Skeletal muscle tissue (tissue), 3 donors: ENCODE measurements at regions not wholly inside any gene's neighbourhood (a gene's known extent, or its start where the extent isn't known, plus 50 kb on each side); places are given as distances from the start of the nearest gene placed in this dataset.
"Not testable (repeated sequence)": the region's sequence is repeated elsewhere in the genome, so short reads cannot be mapped to it uniquely, and the experiment has no call there.

Source experiments
- H3K27ac ChIP-seq: one replicate; pipeline ENCODE4 v1.7.0; 2013; ENCODE audit warnings: mild to moderate bottlenecking, low read depth, low read length, inconsistent platforms
- H3K27me3 ChIP-seq, 3 donors: one replicate each; pipeline ENCODE4 v1.7.0; 2013; ENCODE audit warnings: low read length in 3 of 3; ENCODE audit not compliant: control insufficient read depth in 3 of 3, insufficient read depth in 3 of 3
- H3K36me3 ChIP-seq, 3 donors: one replicate each; pipeline ENCODE4 v1.7.0; 2013; ENCODE audit warnings: low read length in 3 of 3; ENCODE audit not compliant: control insufficient read depth in 3 of 3, insufficient read depth in 3 of 3
- H3K4me1 ChIP-seq, 3 donors: one replicate each; pipeline ENCODE4 v1.7.0; 2013; ENCODE audit warnings: low read length in 3 of 3, mild to moderate bottlenecking in 3 of 3; ENCODE audit not compliant: control insufficient read depth in 3 of 3, insufficient read depth in 3 of 3
- H3K4me3 ChIP-seq, 3 donors: one replicate each; pipeline ENCODE4 v1.7.0; 2013; ENCODE audit warnings: low read length in 3 of 3
- H3K9ac ChIP-seq, 3 donors: one replicate each; pipeline ENCODE4 v1.7.0; 2013; ENCODE audit warnings: low read length in 3 of 3, mild to moderate bottlenecking in 3 of 3, moderate library complexity in 2 of 3, low read depth in 1 of 3
- H3K9me3 ChIP-seq, 3 donors: one replicate each; pipeline ENCODE4 v1.7.0; 2013; ENCODE audit warnings: low read length in 3 of 3; ENCODE audit not compliant: control insufficient read depth in 3 of 3
- donor health status: Osteomylitis.

- H3K4me1 ChIP-seq, result peaks cover 27 to 48% (median 35%) of the 10 kb centered on the region in 3 donors
- H3K4me3 ChIP-seq, result peak overlapping the region in 1 of 3 donors; percentile 8
- no peaks in the 10 kb centered on the region for H3K36me3 ChIP-seq
- no peaks in the 10 kb centered on the region for H3K9me3 ChIP-seq
- H3K27ac ChIP-seq, result peak overlapping the region; percentile 74
- no peak overlapping the region for H3K9ac ChIP-seq
- no peaks in the 10 kb centered on the region for H3K27me3 ChIP-seq
These were observed 79.2 kb downstream of the C9orf152 start for GRCh38 chr9:110128664-110129329.

- Histone ChIP-seq H3K4me3 (no peak overlapping the region), H3K27ac (no peak overlapping the region), H3K9me3 (no peaks in the 10 kb centered on the region), H3K36me3 (no peaks in the 10 kb centered on the region), H3K4me1 (peaks cover 23 to 42% (median 31%) of the 10 kb centered on the region in 3 donors), H3K27me3 (no peaks in the 10 kb centered on the region), H3K9ac (no peak overlapping the region)
These were observed 78.5 kb downstream of the C9orf152 start for GRCh38 chr9:110129425-110129824.

- Histone ChIP-seq H3K4me3 (no peak overlapping the region), H3K9ac (no peak overlapping the region), H3K36me3 (no peaks in the 10 kb centered on the region), H3K4me1 (peaks cover 21 to 37% (median 28%) of the 10 kb centered on the region in 3 donors), H3K27ac (no peak overlapping the region), H3K27me3 (no peaks in the 10 kb centered on the region), H3K9me3 (no peaks in the 10 kb centered on the region)
These were observed 77.7 kb downstream of the C9orf152 start for GRCh38 chr9:110130211-110130610.

- no peak overlapping the region for H3K9ac ChIP-seq
- H3K27ac ChIP-seq, result no peak overlapping the region
- no peaks in the 10 kb centered on the region for H3K27me3 ChIP-seq
- H3K36me3 ChIP-seq, result no peaks in the 10 kb centered on the region
- H3K4me1 ChIP-seq, result peaks cover 19 to 31% (median 26%) of the 10 kb centered on the region in 3 donors
- H3K4me3 ChIP-seq, result no peak overlapping the region
- no peaks in the 10 kb centered on the region for H3K9me3 ChIP-seq
These were observed 77.1 kb downstream of the C9orf152 start for GRCh38 chr9:110130791-110131416.

- H3K27ac ChIP-seq, result no peak overlapping the region
- no peak overlapping the region for H3K9ac ChIP-seq
- H3K27me3 ChIP-seq, result no peaks in the 10 kb centered on the region
- peaks cover 0 to 3% (median 3%) of the 10 kb centered on the region in 3 donors for H3K36me3 ChIP-seq
- no peaks in the 10 kb centered on the region for H3K9me3 ChIP-seq
- H3K4me3 ChIP-seq, result no peak overlapping the region
- peaks cover 13 to 25% (median 20%) of the 10 kb centered on the region in 3 donors for H3K4me1 ChIP-seq
These were observed 76.5 kb downstream of the C9orf152 start for GRCh38 chr9:110131499-110131898.

- peaks cover 7 to 16% (median 10%) of the 10 kb centered on the region in 3 donors for H3K4me1 ChIP-seq
- H3K27me3 ChIP-seq, H3K9ac ChIP-seq, H3K9me3 ChIP-seq, H3K36me3 ChIP-seq, H3K27ac ChIP-seq, H3K4me3 ChIP-seq: not testable (repeated sequence)
These were observed 75.4 kb downstream of the C9orf152 start for GRCh38 chr9:110132531-110132930.

GRCh38 chr9:110133059-110133458 lies 74.9 kb downstream of the C9orf152 start:
- Histone ChIP-seq H3K27me3 (no peaks in the 10 kb centered on the region), H3K9ac (no peak overlapping the region), H3K4me3 (no peak overlapping the region), H3K27ac (no peak overlapping the region), H3K4me1 (peaks cover 5 to 11% (median 7%) of the 10 kb centered on the region in 3 donors), H3K9me3 (no peaks in the 10 kb centered on the region), H3K36me3 (peaks cover 0 to 11% (median 5%) of the 10 kb centered on the region in 3 donors)

GRCh38 chr9:110133608-110134210 lies 74.2 kb downstream of the C9orf152 start:
- H3K27ac ChIP-seq, result no peak overlapping the region
- H3K9me3 ChIP-seq, result no peaks in the 10 kb centered on the region
- peaks cover under 1 to 5% (median 3%) of the 10 kb centered on the region in 3 donors for H3K4me1 ChIP-seq

GRCh38 chr9:110135846-110136245 lies 72.1 kb downstream of the C9orf152 start:
- no peak overlapping the region for H3K4me3 ChIP-seq
- H3K9ac ChIP-seq, result no peak overlapping the region
- H3K27me3 ChIP-seq, result no peaks in the 10 kb centered on the region
- H3K36me3 ChIP-seq, result peaks cover 0 to 17% (median 5%) of the 10 kb centered on the region in 3 donors
- no peak overlapping the region for H3K27ac ChIP-seq
- H3K4me1 ChIP-seq, result peaks cover 0 to under 1% (median 0%) of the 10 kb centered on the region in 3 donors
- no peaks in the 10 kb centered on the region for H3K9me3 ChIP-seq

More at GRCh38 chr9:110133608-110134210, 74.2 kb downstream of the C9orf152 start:
- Histone ChIP-seq H3K9ac (no peak overlapping the region), H3K4me3 (no peak overlapping the region), H3K27me3 (no peaks in the 10 kb centered on the region), H3K36me3 (peaks cover 0 to 13% (median 5%) of the 10 kb centered on the region in 3 donors)

- Histone ChIP-seq H3K4me3 (no peak overlapping the region), H3K9ac (no peak overlapping the region), H3K27ac (no peak overlapping the region), H3K4me1 (peaks cover 3 to 6% (median 4%) of the 10 kb centered on the region in 3 donors), H3K27me3 (no peaks in the 10 kb centered on the region), H3K9me3 (no peaks in the 10 kb centered on the region), H3K36me3 (peaks cover 0 to 17% (median 5%) of the 10 kb centered on the region in 3 donors)
These were observed 71.2 kb downstream of the C9orf152 start for GRCh38 chr9:110136802-110137201.
